CD4-positive, alpha-beta T cell (primary cell): ENCODE measurements at regions not wholly inside any gene's neighbourhood (a gene's known extent, or its start where the extent isn't known, plus 50 kb on each side); places are given as distances from the start of the nearest gene placed in this dataset.

Experiments
- ATAC-seq: fragments of 200-7000 bp; cut with Tn5 transposase; one replicate; pipeline ENCODE4 v1.10.0; 2022; ENCODE audit warnings: mild to moderate bottlenecking; ENCODE audit not compliant: poor library complexity
- CTCF ChIA-PET: fragments of 350-600 bp; sonication (Branson Sonifier 250); formaldehyde crosslinking; loops from one replicate; lab custom pipeline; 2021; ENCODE audit warnings: antibody characterized with exemption, inconsistent platforms; lab: Charles Lee
- POLR2A ChIA-PET: fragments of 350-600 bp; sonication (Branson Sonifier 250); formaldehyde crosslinking; loops from one replicate; lab custom pipeline; 2021; ENCODE audit warnings: antibody characterized with exemption, inconsistent platforms; lab: Charles Lee
- DNase-seq, 14 experiments: peaks; one replicate each; pipeline ENCODE4 v3.0.0-alpha.2; 2013 to 2020; ENCODE audit warnings: mixed read lengths in 2 of 14
- H3K27ac ChIP-seq, 2 donors: one replicate each; pipeline versions ENCODE4 v1.5.1 to v1.7.0; 2013; ENCODE audit warnings: low read length in 2 of 2, low read depth in 1 of 2, mild to moderate bottlenecking in 1 of 2
- H3K27me3 ChIP-seq, 2 experiments: 1 replicate in 1 of 2; 2 replicates in 1 of 2; pipeline versions ENCODE4 v1.6.1 to v1.7.0; 2013; ENCODE audit warnings: low read length in 2 of 2, control low read depth in 1 of 2, mild to moderate bottlenecking in 1 of 2, moderate library complexity in 1 of 2; ENCODE audit not compliant: insufficient read depth in 2 of 2, control insufficient read depth in 1 of 2
- H3K36me3 ChIP-seq: one replicate; pipeline ENCODE4 v1.6.1; 2013; ENCODE audit warnings: low read length, control low read depth; ENCODE audit not compliant: insufficient read depth
- H3K4me1 ChIP-seq: one replicate; pipeline ENCODE4 v1.6.1; 2013; ENCODE audit warnings: low read length, control low read depth; ENCODE audit not compliant: insufficient read depth
- H3K4me3 ChIP-seq: one replicate; pipeline ENCODE4 v1.5.1; 2013; ENCODE audit warnings: mild to moderate bottlenecking, low read length, moderate library complexity
- H3K9me3 ChIP-seq, 2 experiments: 1 replicate in 1 of 2; 2 replicates in 1 of 2; pipeline versions ENCODE4 v1.6.1 to v1.7.0; 2013; ENCODE audit warnings: low read length in 2 of 2, mild to moderate bottlenecking in 2 of 2, control low read depth in 1 of 2, moderate library complexity in 1 of 2; ENCODE audit not compliant: control insufficient read depth in 1 of 2, insufficient read depth in 1 of 2
- H3K27ac Mint-ChIP-seq: one replicate; pipeline ENCODE4 v1.8.0; 2020; ENCODE audit warnings: mixed read lengths
- H3K27me3 Mint-ChIP-seq: one replicate; pipeline ENCODE4 v1.8.0; 2021; ENCODE audit warnings: mixed read lengths
- H3K36me3 Mint-ChIP-seq: one replicate; pipeline ENCODE4 v1.8.0; 2021; ENCODE audit warnings: low read depth, mixed read lengths
- H3K4me1 Mint-ChIP-seq: one replicate; pipeline ENCODE4 v1.8.0; 2021; ENCODE audit warnings: low read depth, mixed read lengths
- H3K4me3 Mint-ChIP-seq: one replicate; pipeline ENCODE4 v1.8.0; 2020; ENCODE audit warnings: mild to moderate bottlenecking, mixed read lengths
- H3K9me3 Mint-ChIP-seq: one replicate; pipeline ENCODE4 v1.8.0; 2020; ENCODE audit warnings: mixed read lengths
- intact Hi-C, 2 experiments: fragments of 100-400 bp; cut with DNase I in 1 of 2; cut with micrococcal nuclease in 1 of 2; formaldehyde crosslinking; loops; one replicate each; pipeline versions ENCODE4 v1.15.1 to v1.9.0; 2023 to 2025; cut with DNase I, micrococcal nuclease
- TF ChIP-seq, protein P1 (sequence below): fragments of 200-600 bp; IDR thresholded peaks from one replicate; pipeline ENCODE4 v1.8.0; 2022; ENCODE audit warnings: antibody characterized with exemption, mild to moderate bottlenecking

GRCh38 chr9:115747731-115748130 is 405.9 kb upstream of the PAPPA start:
- no peaks in the 10 kb centered on the region for H3K36me3 ChIP-seq
- intact Hi-C loops: no loop called here
- TF ChIP-seq, protein P1, sequence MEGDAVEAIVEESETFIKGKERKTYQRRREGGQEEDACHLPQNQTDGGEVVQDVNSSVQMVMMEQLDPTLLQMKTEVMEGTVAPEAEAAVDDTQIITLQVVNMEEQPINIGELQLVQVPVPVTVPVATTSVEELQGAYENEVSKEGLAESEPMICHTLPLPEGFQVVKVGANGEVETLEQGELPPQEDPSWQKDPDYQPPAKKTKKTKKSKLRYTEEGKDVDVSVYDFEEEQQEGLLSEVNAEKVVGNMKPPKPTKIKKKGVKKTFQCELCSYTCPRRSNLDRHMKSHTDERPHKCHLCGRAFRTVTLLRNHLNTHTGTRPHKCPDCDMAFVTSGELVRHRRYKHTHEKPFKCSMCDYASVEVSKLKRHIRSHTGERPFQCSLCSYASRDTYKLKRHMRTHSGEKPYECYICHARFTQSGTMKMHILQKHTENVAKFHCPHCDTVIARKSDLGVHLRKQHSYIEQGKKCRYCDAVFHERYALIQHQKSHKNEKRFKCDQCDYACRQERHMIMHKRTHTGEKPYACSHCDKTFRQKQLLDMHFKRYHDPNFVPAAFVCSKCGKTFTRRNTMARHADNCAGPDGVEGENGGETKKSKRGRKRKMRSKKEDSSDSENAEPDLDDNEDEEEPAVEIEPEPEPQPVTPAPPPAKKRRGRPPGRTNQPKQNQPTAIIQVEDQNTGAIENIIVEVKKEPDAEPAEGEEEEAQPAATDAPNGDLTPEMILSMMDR: no peak
- no peak overlapping the region for H3K4me3 Mint-ChIP-seq
- no peaks in the 10 kb centered on the region for H3K36me3 Mint-ChIP-seq
- no peaks in the 10 kb centered on the region for H3K4me1 Mint-ChIP-seq
- no peak overlapping the region for H3K27ac Mint-ChIP-seq
- H3K9me3 ChIP-seq: peaks cover 0 to 5% of the 10 kb centered on the region in 2 experiments
- H3K9me3 Mint-ChIP-seq: peaks cover 4% of the 10 kb centered on the region
- DNase-seq: no peak
- H3K4me1 ChIP-seq: no peaks in the 10 kb centered on the region
- no peak for ATAC-seq
- CTCF ChIA-PET: no interaction called here
- no peak overlapping the region for H3K4me3 ChIP-seq
- peaks cover 0 to 2% of the 10 kb centered on the region in 2 experiments for H3K27me3 ChIP-seq
- POLR2A ChIA-PET: no interaction called here
- no peaks in the 10 kb centered on the region for H3K27me3 Mint-ChIP-seq
- no peak overlapping the region for H3K27ac ChIP-seq

DNA sequence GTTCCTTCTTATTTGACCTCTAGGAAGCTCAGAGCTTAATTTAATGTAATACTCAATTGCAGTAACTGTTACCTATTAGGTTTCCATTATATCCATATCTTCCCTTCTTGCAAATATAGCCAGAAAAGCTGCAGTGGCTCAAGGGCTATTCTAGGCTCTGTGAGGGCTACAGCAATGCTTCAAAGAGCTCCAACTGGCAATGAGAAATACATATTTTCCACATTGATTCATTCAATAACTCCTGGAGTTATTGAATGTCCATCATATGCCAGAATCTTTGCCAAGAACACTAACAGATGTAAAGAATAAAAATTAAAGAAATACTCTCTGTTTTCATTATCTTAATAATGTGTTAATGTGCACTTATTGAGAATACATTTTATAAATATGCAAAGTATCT is 396.9 kb upstream of the PAPPA start:
- H3K27me3 ChIP-seq: no peaks in the 10 kb centered on the region
- no peaks in the 10 kb centered on the region for H3K9me3 ChIP-seq
- Mint-ChIP-seq H3K36me3 (no peaks in the 10 kb centered on the region), H3K4me3 (no peak overlapping the region), H3K27me3 (no peaks in the 10 kb centered on the region), H3K4me1 (no peaks in the 10 kb centered on the region), H3K9me3 (no peaks in the 10 kb centered on the region), H3K27ac (no peak overlapping the region)
- H3K4me3 ChIP-seq: no peak overlapping the region
- no peak overlapping the region for H3K27ac ChIP-seq
- ChIA-PET CTCF (no interaction called here), POLR2A (no interaction called here)
- intact Hi-C loops: no loop called here
- H3K4me1 ChIP-seq: no peaks in the 10 kb centered on the region
- no peak for DNase-seq
- ATAC-seq: no peak
- TF ChIP-seq, protein P1: no peak
- H3K36me3 ChIP-seq: no peaks in the 10 kb centered on the region

GRCh38 chr9:115757461-115757860 is 396.1 kb upstream of the PAPPA start:
- H3K4me1 ChIP-seq: no peaks in the 10 kb centered on the region
- H3K36me3 ChIP-seq: no peaks in the 10 kb centered on the region
- ATAC-seq (no peak), DNase-seq (no peak)
- no peaks in the 10 kb centered on the region for H3K9me3 ChIP-seq
- POLR2A ChIA-PET: no interaction called here
- no peak overlapping the region for H3K4me3 Mint-ChIP-seq
- TF ChIP-seq, protein P1: no peak
- no peaks in the 10 kb centered on the region for H3K36me3 Mint-ChIP-seq
- CTCF ChIA-PET: no interaction called here
- no peaks in the 10 kb centered on the region for H3K27me3 Mint-ChIP-seq
- intact Hi-C loops: no loop called here
- H3K27ac ChIP-seq: no peak overlapping the region
- no peak overlapping the region for H3K4me3 ChIP-seq
- no peaks in the 10 kb centered on the region for H3K4me1 Mint-ChIP-seq
- no peak overlapping the region for H3K27ac Mint-ChIP-seq
- H3K27me3 ChIP-seq: no peaks in the 10 kb centered on the region
- no peaks in the 10 kb centered on the region for H3K9me3 Mint-ChIP-seq
